Parathyroid adenoma (tissue), 2 donors: ENCODE measurements at regions not wholly inside any gene's neighbourhood (a gene's known extent, or its start where the extent isn't known, plus 50 kb on each side); places are given as distances from the start of the nearest gene placed in this dataset.

Experiments
- H2AFZ ChIP-seq: fragments of 300-600 bp; sonication (generic); one replicate; pipeline ENCODE4 v1.7.0; 2017; ENCODE audit warnings: antibody characterized with exemption, mild to moderate bottlenecking
- H3K27ac ChIP-seq: fragments of 300-600 bp; sonication (generic); one replicate; pipeline ENCODE4 v1.7.0; 2017
- H3K27me3 ChIP-seq: fragments of 300-600 bp; sonication (generic); one replicate; pipeline ENCODE4 v1.7.0; 2017; ENCODE audit warnings: low read length; ENCODE audit not compliant: control insufficient read depth, insufficient read depth
- H3K36me3 ChIP-seq: fragments of 300-600 bp; sonication (generic); one replicate; pipeline ENCODE4 v1.7.0; 2017; ENCODE audit warnings: low read length; ENCODE audit not compliant: control insufficient read depth, insufficient read depth
- H3K4me1 ChIP-seq: fragments of 300-600 bp; sonication (generic); one replicate; pipeline ENCODE4 v1.7.0; 2017; ENCODE audit warnings: control low read depth
- H3K4me2 ChIP-seq: fragments of 300-600 bp; sonication (generic); one replicate; pipeline ENCODE4 v1.7.0; 2017; ENCODE audit warnings: low read length
- H3K4me3 ChIP-seq: fragments of 300-600 bp; sonication (generic); one replicate; pipeline ENCODE4 v1.7.0; 2017; ENCODE audit warnings: low read depth, low read length
- H3K79me2 ChIP-seq: fragments of 300-600 bp; sonication (generic); one replicate; pipeline ENCODE4 v1.7.0; 2017; ENCODE audit warnings: control low read depth
- H3K9ac ChIP-seq: fragments of 300-600 bp; sonication (generic); one replicate; pipeline ENCODE4 v1.7.0; 2017; ENCODE audit warnings: mild to moderate bottlenecking
- H3K9me3 ChIP-seq: fragments of 300-600 bp; sonication (generic); one replicate; pipeline ENCODE4 v1.7.0; 2017; ENCODE audit warnings: low read length; ENCODE audit not compliant: control insufficient read depth
- TF ChIP-seq, protein P1 (sequence below): fragments of 300-600 bp; sonication (generic); IDR thresholded peaks from one replicate; pipeline ENCODE4 v1.7.0; 2017; ENCODE audit warnings: antibody characterized with exemption, mild to moderate bottlenecking
- donor health status: primary hyperparathyroidism.

- H3K4me2 ChIP-seq = no peak overlapping the region
- H3K4me1 ChIP-seq = no peaks in the 10 kb centered on the region
- H3K36me3 ChIP-seq = no peaks in the 10 kb centered on the region
- H3K9ac ChIP-seq = no peak overlapping the region
- no peak overlapping the region for H2AFZ ChIP-seq
- no peak overlapping the region for H3K4me3 ChIP-seq
- H3K27me3 ChIP-seq = no peaks in the 10 kb centered on the region
- no peaks in the 10 kb centered on the region for H3K79me2 ChIP-seq
- TF ChIP-seq, protein P1, sequence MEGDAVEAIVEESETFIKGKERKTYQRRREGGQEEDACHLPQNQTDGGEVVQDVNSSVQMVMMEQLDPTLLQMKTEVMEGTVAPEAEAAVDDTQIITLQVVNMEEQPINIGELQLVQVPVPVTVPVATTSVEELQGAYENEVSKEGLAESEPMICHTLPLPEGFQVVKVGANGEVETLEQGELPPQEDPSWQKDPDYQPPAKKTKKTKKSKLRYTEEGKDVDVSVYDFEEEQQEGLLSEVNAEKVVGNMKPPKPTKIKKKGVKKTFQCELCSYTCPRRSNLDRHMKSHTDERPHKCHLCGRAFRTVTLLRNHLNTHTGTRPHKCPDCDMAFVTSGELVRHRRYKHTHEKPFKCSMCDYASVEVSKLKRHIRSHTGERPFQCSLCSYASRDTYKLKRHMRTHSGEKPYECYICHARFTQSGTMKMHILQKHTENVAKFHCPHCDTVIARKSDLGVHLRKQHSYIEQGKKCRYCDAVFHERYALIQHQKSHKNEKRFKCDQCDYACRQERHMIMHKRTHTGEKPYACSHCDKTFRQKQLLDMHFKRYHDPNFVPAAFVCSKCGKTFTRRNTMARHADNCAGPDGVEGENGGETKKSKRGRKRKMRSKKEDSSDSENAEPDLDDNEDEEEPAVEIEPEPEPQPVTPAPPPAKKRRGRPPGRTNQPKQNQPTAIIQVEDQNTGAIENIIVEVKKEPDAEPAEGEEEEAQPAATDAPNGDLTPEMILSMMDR = no peak
- H3K27ac ChIP-seq = no peak overlapping the region
- H3K9me3 ChIP-seq = no peaks in the 10 kb centered on the region
These were observed 779.1 kb downstream of the NR2F1-AS1 start for GRCh38 chr5:92801911-92802310.

GRCh38 chr5:92800365-92800764 is 780.7 kb downstream of the NR2F1-AS1 start:
- Histone ChIP-seq H3K36me3 (no peaks in the 10 kb centered on the region), H3K79me2 (no peaks in the 10 kb centered on the region)
- TF ChIP-seq, protein P1 = no peak

GRCh38 chr5:92795633-92796032 is 785.4 kb downstream of the NR2F1-AS1 start:
- Histone ChIP-seq H3K27ac (no peak overlapping the region), H3K79me2 (no peaks in the 10 kb centered on the region), H3K36me3 (no peaks in the 10 kb centered on the region), H3K27me3 (no peaks in the 10 kb centered on the region), H3K9me3 (no peaks in the 10 kb centered on the region), H2AFZ (no peak overlapping the region), H3K4me2 (no peak overlapping the region), H3K9ac (no peak overlapping the region), H3K4me1 (no peaks in the 10 kb centered on the region), H3K4me3 (no peak overlapping the region)
- TF ChIP-seq, protein P1 = no peak

More at GRCh38 chr5:92800365-92800764, 780.7 kb downstream of the NR2F1-AS1 start:
- no peak overlapping the region for H3K4me3 ChIP-seq
- H3K9ac ChIP-seq = no peak overlapping the region
- H3K27me3 ChIP-seq = no peaks in the 10 kb centered on the region
- H3K27ac ChIP-seq = no peak overlapping the region
- H3K4me2 ChIP-seq = no peak overlapping the region
- no peaks in the 10 kb centered on the region for H3K4me1 ChIP-seq
- no peak overlapping the region for H2AFZ ChIP-seq
- H3K9me3 ChIP-seq = no peaks in the 10 kb centered on the region

- no peak overlapping the region for H3K4me3 ChIP-seq
- no peaks in the 10 kb centered on the region for H3K36me3 ChIP-seq
- H3K27me3 ChIP-seq = no peaks in the 10 kb centered on the region
- no peak overlapping the region for H2AFZ ChIP-seq
- H3K79me2 ChIP-seq = no peaks in the 10 kb centered on the region
- no peak overlapping the region for H3K4me2 ChIP-seq
- no peak overlapping the region for H3K9ac ChIP-seq
- no peaks in the 10 kb centered on the region for H3K4me1 ChIP-seq
- no peaks in the 10 kb centered on the region for H3K9me3 ChIP-seq
- TF ChIP-seq, protein P1 = no peak
- no peak overlapping the region for H3K27ac ChIP-seq
These were observed 801.0 kb downstream of the NR2F1-AS1 start for GRCh38 chr5:92780057-92780456.

DNA sequence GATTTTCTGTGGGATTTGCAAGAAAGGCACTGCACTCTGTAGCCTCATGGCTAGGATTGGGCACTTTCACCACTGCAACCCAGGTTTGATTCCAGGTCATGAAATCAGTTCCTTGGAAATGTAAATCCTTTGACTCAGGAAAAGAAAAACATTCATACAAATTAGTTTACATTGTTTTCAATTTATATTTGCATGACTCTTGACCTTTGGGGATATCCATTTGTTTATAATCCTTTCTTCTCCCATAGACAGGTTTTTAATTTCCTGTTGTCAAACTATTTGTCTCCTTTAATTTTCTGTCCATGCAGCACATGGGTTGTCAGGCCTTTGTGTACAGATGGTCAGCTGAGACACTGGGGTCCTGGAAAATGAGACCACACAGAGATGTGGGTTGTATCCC is 801.5 kb downstream of the NR2F1-AS1 start:
- Histone ChIP-seq H3K4me3 (no peak overlapping the region), H3K4me1 (no peaks in the 10 kb centered on the region), H3K27ac (no peak overlapping the region), H2AFZ (no peak overlapping the region), H3K79me2 (no peaks in the 10 kb centered on the region), H3K27me3 (no peaks in the 10 kb centered on the region), H3K9ac (no peak overlapping the region), H3K9me3 (no peaks in the 10 kb centered on the region), H3K36me3 (no peaks in the 10 kb centered on the region), H3K4me2 (no peak overlapping the region)
- TF ChIP-seq, protein P1 = no peak
